Nucleus accumbens (tissue), 56 donors: ENCODE measurements at regions not wholly inside any gene's neighbourhood (a gene's known extent, or its start where the extent isn't known, plus 50 kb on each side); places are given as distances from the start of the nearest gene placed in this dataset.

Experiments used
- DNase-seq, 56 donors: peaks; one replicate each; lab custom pipeline; 2025; lab: John Stamatoyannopoulos, UW

GRCh38 chr13:67776151-67776550 is 546.0 kb upstream of the PCDH9 start:
- DNase-seq, result no peak

GRCh38 chr13:67775359-67775758 is 545.2 kb upstream of the PCDH9 start:
- DNase-seq, result no peak

- no peak for DNase-seq
Measured at GRCh38 chr13:67772807-67773453, 542.8 kb upstream of the PCDH9 start.

GRCh38 chr13:67771106-67771505 is 541.0 kb upstream of the PCDH9 start:
- DNase-seq, result no peak

GRCh38 chr13:67769987-67770341 is 539.8 kb upstream of the PCDH9 start:
- DNase-seq, result no peak

GRCh38 chr13:67769063-67769986 is 539.2 kb upstream of the PCDH9 start:
- no peak for DNase-seq

- no peak for DNase-seq
Measured at GRCh38 chr13:67763984-67764383, 533.8 kb upstream of the PCDH9 start.

GRCh38 chr13:67763384-67763783 is 533.2 kb upstream of the PCDH9 start:
- no peak for DNase-seq

- DNase-seq, result no peak
Measured at GRCh38 chr13:67758975-67759374, 528.8 kb upstream of the PCDH9 start.

GRCh38 chr13:67754012-67754411 is 523.9 kb upstream of the PCDH9 start:
- no peak for DNase-seq

GRCh38 chr13:67752759-67753158 is 522.6 kb upstream of the PCDH9 start:
- DNase-seq, result no peak

GRCh38 chr13:67742478-67742877 is 512.3 kb upstream of the PCDH9 start:
- no peak for DNase-seq

GRCh38 chr13:67740871-67741535 is 510.9 kb upstream of the PCDH9 start:
- DNase-seq, result no peak

GRCh38 chr13:67736646-67737420 is 506.7 kb upstream of the PCDH9 start:
- peak in 9 of 56 donors; percentile 1 to 52 (median 16) for DNase-seq

GRCh38 chr13:67735651-67736050 is 505.5 kb upstream of the PCDH9 start:
- no peak for DNase-seq

- no peak for DNase-seq
Measured at GRCh38 chr13:67726979-67727378, 496.8 kb upstream of the PCDH9 start.

GRCh38 chr13:67725999-67726398 is 495.9 kb upstream of the PCDH9 start:
- no peak for DNase-seq

GRCh38 chr13:67713571-67713970 is 483.4 kb upstream of the PCDH9 start:
- DNase-seq, result no peak

- DNase-seq, result no peak
Measured at GRCh38 chr13:67696775-67697174, 466.6 kb upstream of the PCDH9 start.

GRCh38 chr13:67664502-67664901 is 434.4 kb upstream of the PCDH9 start:
- DNase-seq, result no peak

GRCh38 chr13:67662997-67663396 is 432.9 kb upstream of the PCDH9 start:
- DNase-seq, result no peak
